Fibroblast of skin of left quadriceps (primary cell): ENCODE measurements at regions not wholly inside any gene's neighbourhood (a gene's known extent, or its start where the extent isn't known, plus 50 kb on each side); places are given as distances from the start of the nearest gene placed in this dataset.

Source experiments
- DNase-seq, 2 experiments: peaks; one replicate each; pipeline ENCODE4 v3.0.0-alpha.2; 2013; ENCODE audit warnings: low read depth in 2 of 2

- no peak for DNase-seq
These were observed 278.4 kb upstream of the SNX7 start for GRCh38 chr1:98382986-98383740.

DNA sequence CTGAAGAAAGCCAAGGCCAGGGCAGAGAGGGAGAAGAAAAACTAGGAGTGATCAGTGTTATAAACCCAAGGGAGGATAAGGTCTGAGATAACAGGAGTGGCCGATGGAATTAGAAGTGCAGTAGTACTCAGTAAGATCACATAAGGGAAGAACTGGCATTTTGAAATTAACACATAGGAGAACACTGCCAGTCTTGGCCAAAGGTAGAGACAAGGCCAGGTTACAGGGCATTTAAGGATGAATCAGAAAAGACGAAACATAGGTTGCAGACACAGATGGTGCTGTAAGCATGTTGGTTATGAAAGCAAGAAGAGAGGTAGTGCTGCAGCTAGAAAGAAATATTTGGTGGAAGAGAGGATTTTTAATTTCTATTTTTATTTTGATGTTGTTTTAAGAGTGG is 278.9 kb upstream of the SNX7 start:
- DNase-seq, result no peak

DNA sequence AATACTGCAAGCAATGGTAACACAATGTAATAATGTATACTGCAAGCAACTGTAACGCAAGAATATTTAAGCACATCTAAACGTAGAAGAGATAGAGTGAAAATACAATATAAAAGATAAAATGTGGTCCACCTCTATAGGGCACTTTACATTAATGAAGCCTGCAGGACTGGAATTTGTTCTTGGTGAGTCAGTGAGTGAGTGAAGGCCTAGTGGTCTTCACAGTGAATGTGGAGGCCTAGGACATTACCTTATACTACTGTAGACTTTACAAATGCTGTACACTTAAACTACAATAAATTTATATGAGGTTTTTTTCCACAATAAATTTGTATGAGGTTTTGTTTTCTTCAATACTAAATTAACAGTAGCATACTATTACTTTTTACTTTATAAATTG is 287.4 kb upstream of the SNX7 start:
- DNase-seq, result no peak

GRCh38 chr1:98373056-98373455 is 288.5 kb upstream of the SNX7 start:
- DNase-seq, result no peak

DNA sequence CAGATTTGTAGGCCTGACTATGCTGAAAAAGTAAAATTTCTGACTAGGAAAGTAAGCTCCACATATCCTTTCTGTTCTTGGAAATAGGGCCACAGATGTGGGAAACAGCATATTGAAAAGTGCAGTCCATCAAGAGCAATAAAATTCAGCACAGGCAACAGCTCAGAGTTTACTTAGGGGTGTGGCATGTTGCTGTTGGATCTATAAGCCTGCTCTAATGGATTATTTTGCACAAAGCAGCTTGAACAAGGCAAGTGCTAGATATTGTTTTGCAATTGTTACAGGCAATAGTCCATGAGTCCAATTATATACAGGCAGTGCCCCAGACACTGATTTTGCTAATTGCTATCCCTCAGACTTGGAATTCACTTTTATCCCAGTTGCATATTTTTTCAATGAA is 289.8 kb upstream of the SNX7 start:
- no peak for DNase-seq

- no peak for DNase-seq
These were observed 292.1 kb upstream of the SNX7 start for GRCh38 chr1:98369463-98369862.

GRCh38 chr1:98368995-98369394 is 292.5 kb upstream of the SNX7 start:
- no peak for DNase-seq

- no peak for DNase-seq
These were observed 294.1 kb upstream of the SNX7 start for GRCh38 chr1:98367426-98367825.

DNA sequence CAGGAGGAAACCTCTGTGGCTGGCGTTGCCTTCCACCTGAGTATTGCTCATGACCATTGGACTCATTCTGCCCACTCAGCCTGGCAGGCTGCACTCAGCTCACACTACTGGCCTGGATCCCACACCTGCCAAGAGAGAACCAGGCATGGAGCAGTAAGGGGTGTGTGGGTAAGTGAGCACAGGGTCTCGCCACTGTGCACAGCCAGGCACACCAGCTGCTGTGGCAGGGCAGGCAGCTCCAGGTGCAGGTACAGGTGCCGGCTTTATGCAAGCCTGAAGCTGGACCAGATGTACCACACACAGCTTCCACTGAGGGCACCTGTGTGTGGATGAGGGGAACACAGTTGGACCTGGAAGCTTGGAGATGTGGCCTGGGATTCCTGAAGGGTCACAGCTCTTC is 295.2 kb upstream of the SNX7 start:
- DNase-seq, result no peak

- DNase-seq, result no peak
These were observed 297.0 kb upstream of the SNX7 start for GRCh38 chr1:98364544-98364943.

DNA sequence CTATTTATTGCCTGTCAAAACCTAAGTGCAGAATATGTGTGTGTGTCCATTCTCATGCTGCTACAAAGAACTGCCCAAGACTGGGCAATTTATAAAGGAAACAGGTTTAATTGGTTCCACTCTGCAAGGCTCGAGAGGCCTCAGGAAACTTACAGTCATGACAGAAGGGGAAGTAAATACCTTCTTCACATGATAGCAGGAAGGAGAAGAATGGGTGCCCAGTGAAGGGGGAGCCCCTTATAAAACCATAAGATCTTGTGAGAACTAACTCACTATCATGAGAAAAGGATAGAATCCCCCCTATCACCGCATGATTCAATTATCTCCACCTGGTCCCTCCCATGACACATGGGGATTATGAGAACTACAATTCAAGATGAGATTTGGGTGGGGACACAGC is 300.7 kb upstream of the SNX7 start:
- no peak for DNase-seq

DNA sequence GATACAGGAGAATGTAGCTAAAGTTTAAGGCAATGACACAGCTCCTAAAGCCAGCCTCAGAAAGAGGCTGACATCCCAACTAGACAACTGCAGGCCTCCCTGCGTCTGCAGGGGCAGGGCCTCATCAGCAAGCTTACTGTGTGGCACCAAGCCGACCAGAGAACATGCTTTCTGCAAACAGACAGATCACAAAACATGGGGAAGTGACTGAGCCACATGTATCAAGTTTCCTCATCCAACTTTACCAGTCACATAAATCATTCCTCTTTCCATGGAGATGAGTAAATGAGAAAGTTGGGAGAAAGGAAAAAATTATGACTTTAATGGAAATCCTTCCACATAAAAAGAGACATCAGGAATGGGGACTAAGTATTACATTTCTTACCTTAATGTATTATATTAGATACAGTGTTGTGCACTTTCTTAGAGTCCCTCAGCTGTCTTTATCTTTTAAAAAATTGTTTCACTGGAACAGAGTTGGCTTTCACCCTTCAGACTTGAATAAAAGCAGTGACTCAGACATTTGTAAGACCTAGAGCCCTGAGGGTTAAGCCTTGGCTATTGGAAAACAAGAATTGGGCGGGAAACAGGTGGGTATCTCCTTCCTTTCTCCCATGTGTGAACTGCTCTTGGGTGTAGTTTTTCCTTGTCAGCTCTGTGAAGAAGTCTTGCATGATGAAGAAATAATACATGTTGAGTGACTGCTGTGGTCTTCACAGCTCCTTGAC is 305.7 kb upstream of the SNX7 start:
- DNase-seq, result peak in 1 of 2 experiments; percentile 33

- DNase-seq, result no peak
These were observed 309.1 kb upstream of the SNX7 start for GRCh38 chr1:98352378-98352777.

DNA sequence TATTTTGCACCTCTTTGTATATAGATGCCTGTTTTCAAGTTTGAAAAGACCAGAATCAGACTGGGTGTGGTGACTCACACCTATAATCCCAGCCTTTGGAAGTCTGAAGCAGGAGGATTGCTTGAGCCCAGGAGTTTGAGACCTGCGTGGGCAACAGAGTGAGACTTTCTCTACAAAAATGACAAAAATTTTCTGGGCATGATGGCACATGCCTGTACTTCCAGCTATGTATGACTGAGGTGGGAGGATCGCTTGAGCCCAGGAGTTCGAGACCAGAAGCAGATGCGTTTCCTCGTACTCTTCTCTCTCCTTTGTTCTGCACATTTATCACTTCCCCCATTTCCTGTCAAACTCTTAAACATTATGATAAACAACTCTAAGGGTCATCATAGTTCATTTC is 310.0 kb upstream of the SNX7 start:
- DNase-seq, result no peak

- no peak for DNase-seq
These were observed 316.1 kb upstream of the SNX7 start for GRCh38 chr1:98345417-98345816.

DNA sequence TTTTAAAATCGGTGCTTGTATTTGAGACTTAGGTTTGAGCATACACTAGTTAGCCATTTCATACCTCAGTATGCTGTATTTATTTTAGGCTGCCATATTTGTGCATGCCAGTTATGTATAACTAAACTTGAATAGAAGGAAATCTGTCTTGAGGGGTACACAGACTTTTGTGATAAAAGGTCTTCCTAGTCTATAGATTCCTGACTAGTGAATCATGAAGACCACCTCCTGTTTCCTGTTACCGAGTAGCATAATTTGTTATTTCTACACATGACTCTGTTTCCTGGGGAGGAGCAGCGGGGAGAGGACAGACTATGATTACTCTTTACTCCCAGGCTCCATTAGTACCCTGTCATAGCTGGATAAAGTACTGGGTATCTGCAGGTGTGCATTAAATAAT is 316.8 kb upstream of the SNX7 start:
- DNase-seq, result no peak

- no peak for DNase-seq
These were observed 319.0 kb upstream of the SNX7 start for GRCh38 chr1:98342566-98342965.

GRCh38 chr1:98340511-98340910 is 321.0 kb upstream of the SNX7 start:
- peak; percentile 89 to 90 for DNase-seq

GRCh38 chr1:98336472-98337083 is 324.9 kb upstream of the SNX7 start:
- DNase-seq, result no peak

DNA sequence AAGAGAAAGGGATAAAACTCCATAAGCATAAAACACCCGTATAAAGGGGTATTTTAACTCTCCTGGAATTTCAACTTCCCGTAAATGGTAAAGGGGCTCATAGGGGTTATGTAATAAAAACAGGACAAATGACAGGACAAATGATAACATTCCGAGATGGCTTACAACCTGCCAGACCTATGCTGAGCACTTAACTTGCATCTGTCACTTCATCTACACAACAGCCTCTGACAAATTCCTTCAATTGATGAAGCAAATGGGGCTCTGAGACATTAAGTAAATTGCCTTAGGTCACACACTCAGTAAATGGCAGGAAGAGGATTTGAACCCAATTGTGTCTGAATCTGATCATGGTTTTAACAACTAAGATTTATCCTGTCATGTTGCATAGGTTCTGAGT is 327.6 kb upstream of the SNX7 start:
- DNase-seq, result no peak

- DNase-seq, result no peak
These were observed 328.1 kb upstream of the SNX7 start for GRCh38 chr1:98333406-98333805.

DNA sequence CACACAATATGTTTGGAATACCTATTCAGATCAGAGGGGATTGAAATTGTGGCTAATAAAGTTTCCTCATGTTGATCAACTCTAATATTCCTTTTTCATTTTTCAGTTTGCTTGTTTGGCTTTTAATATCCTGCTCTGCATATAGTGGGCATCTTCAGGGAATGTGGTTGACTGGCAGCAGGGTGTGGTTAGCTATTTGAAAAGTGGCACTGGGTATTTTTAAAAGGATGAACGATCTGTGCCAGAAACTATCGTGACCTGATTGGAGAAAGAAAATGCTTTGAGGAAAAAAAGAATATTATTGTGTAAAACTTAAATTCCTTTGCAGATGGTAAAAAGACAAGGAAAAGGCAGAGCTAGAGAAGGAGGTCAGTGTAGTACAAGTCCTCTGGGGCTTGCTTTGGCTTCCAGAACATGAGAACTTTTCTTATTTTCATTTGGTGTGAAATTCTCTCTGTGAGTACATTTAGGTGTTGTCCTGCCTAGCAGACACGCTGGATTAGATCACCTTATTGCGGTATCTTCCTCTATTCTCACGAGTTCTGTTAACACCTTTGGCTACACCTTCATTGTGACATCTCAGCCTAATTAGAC is 329.7 kb upstream of the SNX7 start:
- no peak for DNase-seq

GRCh38 chr1:98331243-98331642 is 330.3 kb upstream of the SNX7 start:
- DNase-seq, result no peak
